ENCODE measurements at regions not wholly inside any gene's neighbourhood (a gene's known extent, or its start where the extent isn't known, plus 50 kb on each side); places are given as distances from the start of the nearest gene placed in this dataset.

DNA sequence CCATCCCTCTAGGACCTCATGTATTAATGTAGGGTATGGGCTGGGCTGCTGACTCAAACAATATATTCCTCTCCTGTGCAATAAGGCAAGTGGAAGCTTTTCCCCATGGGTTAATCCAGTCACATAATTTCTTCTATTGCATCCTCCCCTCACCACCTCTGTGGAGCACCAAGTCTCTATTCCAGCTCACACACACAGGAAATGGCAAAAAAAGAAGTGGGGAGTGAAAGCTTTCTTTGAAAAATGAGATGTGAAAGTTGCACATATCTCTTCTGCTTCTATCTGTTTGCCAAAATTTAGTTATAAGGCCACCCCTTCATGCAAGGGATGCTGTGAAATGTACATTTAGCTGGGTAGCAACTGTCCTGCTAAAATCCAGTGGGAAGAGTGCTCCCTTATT lies 121.3 kb downstream of the CDC42EP3 start:
- DNase-seq = no peak

DNA sequence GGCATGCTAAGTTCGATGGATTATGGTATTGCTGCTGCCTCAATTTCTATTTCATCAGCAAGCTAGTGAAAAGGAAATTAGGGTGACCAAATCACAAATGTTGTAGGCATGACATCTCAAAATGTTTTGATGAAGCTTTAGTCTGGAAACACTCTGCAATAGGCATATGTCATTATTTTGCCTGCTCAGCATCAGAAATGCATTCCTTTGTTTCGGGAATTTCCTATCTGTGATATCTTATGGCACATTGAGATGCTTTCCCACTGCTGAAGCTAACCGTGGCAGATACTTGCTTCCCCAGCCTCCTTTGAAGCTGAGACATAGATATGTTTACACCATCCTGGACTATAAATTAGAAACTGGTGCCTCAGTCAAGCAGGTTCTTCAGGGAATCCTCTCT lies 119.7 kb downstream of the CDC42EP3 start:
- DNase-seq = no peak

DNA sequence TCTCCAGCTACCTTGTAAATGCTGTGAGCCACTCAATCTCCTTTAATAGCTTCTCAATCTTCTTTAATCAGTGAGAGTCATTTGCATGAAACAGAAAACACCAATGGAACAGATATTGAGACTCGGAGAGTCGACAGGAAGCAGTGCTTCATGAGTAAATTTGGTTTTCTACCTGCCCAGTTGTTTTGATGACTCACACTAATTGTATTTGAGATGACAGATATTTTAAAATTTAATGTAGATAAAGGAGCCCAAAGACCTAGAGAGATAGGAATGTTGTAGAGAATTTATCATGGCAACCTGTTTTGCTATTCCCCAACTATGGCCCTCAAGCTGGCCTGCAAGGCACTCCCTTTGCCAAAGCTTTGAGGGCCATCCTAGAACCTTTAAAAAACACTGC lies 119.1 kb downstream of the CDC42EP3 start:
- DNase-seq = no peak

DNA sequence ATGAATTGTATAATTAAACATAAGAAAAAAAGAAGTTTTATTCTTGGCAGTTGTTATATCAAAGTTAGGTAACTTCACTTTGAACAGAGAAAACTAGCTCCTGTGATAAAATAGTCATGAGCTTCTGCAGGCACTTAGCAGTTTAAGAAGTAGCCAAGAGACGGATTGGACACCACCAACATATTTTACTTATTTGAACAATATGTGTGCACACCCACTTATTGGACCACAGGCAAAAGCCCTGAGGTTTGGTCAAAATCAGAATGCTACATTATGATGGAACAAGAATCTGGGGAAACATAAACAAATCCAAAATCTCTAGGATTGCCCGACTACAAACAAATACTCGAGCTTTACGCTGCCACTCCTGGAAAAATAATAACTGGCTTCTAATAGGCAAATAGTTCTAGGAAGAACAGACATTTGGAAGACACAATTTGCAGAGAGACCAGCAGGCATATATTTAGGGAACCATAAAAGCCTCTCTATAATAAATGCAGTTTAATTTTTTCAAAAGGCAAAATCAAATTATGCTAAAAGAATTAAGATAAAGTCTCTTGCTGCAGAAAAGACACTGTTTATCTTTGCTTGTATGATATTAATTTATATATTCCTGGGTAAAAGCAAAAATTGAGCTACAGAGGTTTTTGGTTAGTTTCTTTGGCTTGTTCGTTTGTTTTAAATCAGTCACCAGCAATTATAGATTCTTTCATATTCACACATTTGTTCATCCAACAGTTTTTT lies 117.9 kb downstream of the CDC42EP3 start:
- no peak for DNase-seq

DNA sequence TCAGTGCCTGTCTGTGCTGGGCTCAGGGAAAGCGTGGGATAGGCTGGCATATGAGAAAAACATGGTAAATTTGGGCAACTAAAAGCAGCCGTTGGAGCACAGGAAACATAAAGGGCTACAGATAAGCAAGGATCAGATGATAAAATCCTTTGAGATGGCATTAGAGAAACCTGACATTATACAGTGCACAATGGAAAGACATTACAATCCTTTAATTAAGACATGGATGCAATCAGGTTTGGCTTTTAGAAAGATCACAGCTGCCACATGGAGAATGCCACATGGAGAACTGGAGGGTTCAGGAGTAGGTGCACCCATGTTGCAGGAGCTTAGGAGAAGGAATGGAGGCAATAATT lies 117.3 kb downstream of the CDC42EP3 start:
- no peak for DNase-seq

DNA sequence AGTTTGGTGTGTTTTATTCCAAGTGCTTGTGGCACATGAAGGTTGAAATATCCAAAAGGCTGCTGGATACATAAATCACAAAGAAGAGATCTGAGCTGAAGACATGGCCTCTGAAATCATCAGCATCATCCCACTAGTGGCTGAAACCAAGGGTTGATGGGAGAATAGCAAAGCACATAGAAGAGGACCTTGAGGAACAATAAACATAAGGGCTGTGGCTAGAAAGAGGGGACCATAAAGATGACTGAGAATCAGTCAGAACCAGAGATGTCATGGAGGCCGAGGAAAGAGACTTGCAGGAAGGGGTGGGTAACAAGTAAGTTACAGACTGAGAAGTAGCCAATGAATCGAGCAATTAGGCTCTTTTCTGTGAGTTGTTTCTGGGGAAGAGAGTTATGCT lies 116.8 kb downstream of the CDC42EP3 start:
- DNase-seq = no peak

DNA sequence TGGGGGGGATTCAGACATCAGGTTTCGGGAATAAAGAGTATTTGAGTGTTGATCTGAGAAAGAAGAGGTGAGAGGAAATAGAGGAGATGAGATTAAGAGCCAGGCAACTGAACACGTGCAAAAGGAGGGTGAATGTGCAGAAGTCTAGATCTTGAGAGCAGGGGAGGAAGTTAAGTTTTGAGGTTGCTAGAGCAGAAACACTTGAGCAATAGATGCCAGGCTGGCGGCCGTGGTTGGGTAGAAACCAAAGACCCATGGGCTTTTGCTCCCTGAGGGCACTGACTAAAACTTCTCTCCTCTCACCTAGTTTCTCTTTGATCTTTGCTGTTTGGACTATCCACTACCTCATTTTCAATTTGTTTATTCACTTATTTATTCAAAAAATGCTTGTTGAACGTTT lies 116.0 kb downstream of the CDC42EP3 start:
- DNase-seq = no peak

DNA sequence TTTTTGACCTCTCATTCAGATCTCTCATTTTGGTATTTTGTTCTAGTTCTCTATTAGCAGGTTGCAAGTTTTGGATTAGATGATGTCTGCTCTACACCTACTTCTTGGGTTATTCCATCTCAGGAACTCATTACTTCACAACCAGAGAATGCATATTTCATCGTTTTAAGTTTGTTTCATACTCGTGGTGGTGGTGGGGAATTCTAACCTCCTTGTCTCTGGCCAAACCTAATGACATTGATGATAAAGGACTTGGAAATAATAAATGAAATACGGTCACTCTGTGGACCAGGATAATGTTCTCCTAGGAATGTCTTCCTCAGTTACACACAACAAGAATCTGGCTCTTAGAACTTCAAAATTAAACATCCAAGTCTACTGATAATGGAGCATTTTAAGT lies 115.2 kb downstream of the CDC42EP3 start:
- DNase-seq = no peak

DNA sequence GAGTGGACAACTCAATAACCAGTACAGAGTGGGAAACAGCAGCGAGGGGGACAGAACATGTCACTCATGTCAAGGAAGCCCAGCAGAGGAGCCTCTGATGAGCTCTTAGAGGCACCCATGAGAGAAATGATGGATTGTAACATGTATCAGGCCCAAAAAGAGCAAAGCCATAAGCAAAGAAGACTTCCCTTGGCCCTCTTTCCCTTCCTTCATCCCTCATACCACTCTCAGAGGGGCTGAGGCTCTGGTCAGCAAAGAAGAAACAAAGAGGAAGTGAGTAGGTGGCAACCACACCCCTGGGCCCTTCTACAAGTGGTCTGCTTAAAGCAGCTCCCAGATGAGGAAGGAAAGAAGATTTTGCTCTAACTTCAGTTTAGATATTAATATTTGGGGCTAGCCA lies 112.8 kb downstream of the CDC42EP3 start:
- no peak for DNase-seq

DNA sequence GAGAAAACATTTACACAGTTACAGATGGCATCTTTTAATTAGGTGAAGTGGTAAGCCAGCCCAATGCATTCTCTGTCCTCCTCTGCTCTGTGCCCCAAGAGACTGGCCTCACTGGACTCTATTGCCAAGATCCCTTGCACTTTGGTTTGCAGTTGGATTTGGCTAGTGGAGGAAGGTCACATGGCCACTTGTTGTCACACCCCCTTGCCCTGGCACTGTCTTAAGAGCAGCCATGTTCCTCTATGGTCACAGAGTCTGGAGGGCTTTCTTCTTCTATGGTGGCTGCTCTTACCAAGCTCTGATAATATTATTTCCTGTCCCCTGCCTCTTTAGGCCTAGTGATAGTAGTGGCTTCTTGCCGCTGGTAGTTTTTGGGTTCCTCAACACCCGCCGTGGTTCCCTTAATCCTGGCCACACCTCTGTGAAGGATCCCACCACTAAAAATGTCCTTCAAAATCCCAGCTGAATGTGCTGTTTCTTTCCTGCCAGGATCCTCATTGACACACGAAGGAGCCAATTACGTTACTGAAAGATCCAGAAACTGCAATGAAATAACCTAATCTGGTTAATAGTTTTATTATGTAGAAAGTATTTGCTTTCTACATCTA lies 111.1 kb downstream of the CDC42EP3 start:
- DNase-seq = no peak

DNA sequence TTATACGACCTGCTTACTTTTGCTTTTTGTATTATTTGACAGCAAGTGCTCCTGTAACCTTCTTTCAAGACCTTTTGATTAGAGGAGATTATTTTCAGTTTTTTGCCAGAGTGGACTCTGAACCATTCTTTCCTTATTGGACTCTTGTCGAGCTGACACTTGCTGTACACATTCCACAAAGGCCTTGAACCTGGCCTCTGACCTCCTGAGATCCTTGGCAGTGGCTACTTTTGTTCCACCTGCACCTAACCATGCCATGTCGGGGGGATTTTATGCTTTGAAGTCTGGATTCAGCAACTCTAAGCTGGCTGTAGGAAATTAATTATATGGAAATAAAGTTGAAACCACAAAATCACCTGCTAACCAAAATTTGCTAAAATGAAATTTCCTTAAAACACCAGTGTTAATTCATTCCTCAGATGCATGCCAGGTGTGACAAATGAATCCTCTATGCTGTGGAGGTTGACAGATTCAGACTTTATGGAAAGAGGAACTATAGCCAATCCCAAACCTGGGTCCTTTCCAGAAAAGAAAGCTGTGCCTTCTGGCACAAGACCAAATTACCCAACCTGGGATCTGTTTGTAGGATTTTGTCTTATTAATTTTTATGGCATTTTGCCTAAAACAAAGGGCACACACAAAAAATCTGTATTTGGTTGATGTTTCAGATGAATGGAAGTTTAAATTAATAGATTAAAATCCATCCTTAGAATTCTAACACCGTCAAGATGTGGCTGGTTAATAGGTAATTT lies 110.4 kb downstream of the CDC42EP3 start:
- no peak for DNase-seq

DNA sequence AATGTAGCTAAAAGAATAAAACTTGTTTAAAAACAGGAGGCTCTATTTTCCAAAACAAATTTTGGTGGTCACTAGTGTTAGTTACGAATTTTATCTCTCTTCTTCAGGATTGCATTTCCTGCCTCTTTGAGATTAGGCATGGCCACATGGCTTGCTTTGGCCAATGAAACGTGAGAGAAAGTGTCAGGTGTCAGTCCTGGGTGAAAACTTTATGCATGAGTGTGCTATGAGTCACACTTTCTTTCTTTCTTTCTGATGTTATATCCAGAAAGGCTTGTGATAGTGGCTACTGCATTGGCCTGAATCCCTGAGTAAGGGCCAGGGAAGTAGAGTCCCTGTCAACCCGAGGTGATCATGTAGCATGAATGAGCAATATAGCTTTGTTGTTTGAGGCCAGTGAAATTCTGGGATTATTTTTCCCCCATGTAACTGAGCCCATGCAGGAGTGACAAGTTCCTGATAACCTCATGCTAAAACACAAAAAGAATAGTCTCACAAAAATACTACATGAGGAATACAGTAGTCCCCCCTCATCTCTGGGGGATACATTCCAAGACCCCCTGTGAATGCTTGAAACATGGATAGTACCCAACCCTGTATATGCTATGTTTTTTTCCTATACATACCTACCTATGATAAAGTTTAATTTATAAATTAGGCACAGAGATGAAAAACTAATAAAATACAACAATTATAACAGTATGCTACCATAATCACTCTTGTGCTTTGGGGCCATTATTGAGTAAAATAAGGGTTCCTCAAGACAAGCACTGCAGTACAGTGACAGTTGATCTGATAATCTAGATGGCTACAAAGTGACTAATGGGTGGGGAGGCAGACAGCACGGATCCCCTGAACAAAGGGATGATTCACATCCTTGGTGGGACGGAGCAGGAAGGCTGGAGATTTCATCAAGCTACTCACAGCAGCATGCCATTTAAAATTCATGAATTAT lies 109.5 kb downstream of the CDC42EP3 start:
- DNase-seq = no peak

DNA sequence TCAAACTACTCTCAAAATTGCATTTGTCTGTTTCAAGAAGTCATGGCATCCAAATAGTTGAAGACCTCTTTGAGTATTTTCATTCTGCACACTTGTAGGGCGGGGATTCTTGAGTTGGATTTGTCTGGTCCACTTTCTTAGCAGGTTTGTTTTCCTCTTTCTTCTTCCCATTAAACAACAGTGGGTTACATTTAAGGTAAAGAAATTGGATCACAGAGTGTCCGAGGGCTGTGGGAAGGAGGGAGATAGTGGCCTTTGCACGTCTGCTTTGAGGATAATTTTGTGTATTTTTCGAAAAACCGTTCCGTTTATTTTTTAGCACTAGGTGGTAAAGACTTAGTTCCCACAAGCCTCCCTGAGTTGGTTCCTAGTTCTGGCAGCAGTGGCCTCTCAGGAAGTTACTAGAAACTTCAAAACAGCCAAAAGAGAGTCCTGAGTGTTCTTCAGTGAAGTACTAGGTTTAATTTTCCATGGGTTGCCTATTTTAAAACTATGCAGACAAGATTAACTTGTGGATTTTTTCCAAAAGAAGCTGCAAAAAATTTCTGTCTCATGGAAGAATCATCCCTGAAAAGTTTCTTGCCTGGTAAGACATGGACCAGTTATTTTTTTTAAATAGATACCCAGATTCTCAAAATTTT lies 107.9 kb downstream of the CDC42EP3 start:
- no peak for DNase-seq

DNA sequence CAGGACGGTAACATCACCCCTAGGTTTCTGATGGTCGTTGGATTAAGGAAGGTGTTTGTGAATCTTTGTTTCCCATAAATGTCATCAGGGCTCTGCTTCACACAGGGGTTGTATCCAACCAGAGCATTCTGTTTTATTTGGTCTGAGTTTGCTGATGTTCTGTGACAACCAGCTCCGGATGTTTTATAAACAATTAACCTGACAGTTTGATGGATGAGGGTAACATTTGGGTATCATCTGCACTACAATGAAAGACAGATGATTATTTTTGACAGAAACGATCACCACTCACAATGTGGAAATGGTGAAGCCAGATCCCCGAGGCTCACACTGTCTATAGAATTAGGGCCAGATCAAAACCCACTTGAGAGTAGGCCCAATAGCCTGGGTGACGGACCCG lies 107.1 kb downstream of the CDC42EP3 start:
- DNase-seq = no peak

DNA sequence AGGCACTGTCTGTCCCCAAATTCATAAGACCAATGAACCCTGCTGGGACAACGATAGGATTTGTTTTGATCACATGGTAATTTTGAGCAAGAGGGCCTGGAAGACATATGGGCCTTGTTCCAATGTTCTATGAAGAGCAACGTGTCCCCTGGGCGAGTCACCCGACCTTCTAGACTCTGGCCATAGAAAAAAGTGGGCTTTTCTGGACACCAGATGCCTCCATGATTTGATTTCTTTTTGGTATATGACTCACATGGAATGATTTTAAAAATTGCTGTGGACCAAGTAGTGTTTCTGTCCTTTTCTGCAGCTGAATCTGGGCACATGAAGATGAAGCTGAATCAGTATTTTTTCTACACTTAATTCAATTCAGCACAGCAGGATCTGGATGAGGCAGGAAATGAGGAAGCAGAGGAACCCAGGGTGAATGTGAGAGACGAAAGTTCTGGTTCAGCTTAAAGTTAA lies 104.9 kb downstream of the CDC42EP3 start:
- no peak for DNase-seq

DNA sequence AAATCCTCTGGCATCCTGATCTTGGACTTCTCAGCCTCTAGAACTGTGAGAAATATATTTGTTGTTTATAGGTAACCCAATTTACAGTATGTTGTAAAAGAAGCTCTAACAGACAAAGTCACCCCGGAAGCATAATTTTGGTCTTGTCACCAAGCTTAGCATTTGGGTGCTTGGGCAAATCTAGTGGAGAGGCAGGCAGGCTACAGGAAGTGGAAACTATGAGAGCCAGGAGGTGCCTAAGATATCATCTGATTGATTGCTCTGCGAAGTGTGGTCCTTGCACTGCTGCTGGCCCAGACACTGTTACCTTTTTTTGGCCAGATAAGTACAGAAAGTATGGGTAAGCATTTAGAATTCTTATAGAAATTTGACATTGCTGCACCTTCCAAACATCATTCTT lies 102.9 kb downstream of the CDC42EP3 start:
- DNase-seq = no peak

DNA sequence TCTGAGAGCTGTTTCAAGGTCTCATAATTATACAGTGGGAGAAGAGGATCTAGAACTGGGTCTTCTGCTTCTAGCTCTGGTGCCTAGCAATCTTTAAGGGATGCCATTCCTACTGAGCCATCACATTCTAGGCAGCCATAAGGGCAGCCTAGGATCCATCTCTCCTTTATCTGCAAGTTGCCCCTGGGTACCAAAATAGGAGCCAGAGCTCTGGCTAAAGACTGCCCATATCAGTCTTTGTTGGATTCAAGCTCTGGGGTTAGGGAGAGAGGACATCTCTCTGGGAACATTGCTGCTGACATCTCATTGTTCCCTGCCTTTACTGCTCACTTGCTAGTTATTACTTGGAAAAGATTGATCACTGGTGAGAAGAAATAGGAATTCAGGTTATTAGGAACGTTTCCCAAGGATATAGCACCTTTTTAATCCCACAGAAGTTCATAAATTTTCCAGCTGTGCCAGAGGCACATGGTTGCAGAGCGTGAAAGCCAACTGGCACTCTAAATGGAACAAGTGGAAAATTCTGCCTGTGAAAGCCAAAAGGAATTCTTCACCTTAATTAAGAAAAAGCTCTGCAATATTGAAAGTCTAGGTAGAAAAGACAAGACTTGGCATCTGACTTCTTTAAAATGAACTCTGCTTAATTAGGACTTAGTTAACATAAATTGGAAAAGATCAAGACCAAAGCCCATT lies 102.2 kb downstream of the CDC42EP3 start:
- no peak for DNase-seq

DNA sequence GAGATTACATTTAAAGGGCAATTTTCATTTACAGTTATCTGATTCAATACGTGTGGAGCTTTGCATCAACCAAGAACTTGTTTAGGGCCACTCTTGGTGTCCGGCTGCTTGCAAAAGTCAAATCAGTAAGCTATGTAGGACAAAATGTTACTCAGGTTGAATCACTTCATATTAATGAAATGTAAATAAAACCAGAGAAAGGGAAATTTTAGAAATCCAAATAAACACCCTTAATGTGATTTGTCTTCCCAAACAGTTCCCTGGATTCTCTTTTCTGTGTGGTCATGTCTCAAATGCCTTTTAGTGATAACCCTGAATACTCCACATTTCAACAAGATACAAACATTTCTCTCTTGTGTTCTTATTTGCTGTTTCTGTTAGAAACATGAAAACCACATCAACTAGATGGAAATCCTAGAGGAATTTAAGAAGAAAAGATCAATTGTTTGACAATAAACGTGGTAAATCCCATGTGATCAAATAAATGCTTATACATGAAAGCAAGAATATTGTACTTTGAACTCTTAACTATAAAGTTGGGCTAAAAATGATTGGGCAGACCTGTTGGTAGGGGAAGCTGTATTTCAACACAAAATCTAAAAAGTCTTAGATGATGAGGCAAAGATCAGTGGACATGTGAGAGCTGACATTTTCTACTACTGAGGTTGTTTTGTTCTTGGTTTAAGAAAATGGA lies 101.3 kb downstream of the CDC42EP3 start:
- no peak for DNase-seq

DNA sequence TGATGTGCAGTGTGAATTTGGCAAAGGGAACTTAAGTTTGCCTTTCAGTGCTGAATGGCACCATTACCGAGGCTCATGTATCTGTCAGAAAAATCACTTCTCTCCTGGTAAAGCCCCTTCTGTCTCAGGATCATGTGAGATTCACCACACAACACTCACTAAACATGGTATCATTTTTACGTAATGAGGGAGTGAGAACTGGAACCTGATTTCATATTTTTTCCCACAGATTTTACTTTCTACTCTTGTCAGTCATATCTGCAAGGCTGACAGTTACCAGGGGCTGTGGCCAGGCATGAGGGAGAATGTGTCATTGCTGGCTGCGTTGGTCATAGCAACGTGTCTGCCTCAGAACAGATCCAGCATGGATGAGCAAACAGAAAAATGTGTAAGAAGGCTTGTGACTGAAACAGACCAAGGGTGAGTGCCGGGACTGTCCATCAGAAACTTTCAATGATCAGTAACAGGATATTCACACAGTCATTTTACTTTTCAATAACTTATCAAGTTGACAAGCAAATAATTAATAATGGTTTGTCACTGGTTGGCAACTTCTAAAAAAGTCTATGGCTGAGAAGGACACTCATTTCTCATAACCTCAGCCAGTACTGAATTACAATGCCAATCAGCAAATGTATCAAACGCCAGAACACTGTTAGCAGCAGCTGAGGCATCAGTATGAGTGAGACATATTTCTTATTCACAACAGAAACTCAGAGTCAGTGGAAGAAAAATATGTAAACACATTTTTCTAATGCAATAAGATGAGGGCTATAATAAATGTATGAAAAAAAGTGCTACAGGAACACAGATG lies 100.5 kb downstream of the CDC42EP3 start:
- no peak for DNase-seq

DNA sequence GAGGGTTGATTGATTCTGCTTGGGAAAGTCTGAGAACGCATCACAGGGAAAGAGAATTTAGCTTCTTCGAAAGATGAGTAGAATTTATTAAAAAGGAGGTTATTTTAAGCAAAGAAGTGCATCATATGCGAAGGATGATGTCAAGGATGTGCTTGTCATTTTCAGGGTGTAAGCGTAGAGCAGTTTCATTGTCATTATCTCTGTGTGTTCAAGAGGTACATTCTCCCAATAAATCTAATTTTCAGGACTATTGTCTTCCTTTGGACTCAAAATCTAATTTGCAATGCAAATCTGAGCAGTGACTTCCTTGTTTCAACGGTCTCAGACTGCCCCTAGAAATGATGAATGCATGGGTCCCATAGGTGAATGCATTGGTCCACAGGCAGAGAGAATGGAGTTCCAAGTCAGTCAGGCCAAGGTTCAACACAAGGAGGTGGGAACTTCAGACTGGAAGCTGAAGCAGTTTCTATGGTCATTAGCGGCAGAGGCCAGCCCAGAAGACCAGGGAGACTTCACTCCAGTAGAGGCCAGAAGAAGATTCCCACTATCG lies 99.8 kb downstream of the CDC42EP3 start:
- no peak for DNase-seq

Measured in T-helper 9 cell (primary cell).